ENCODE measurements at regions not wholly inside any gene's neighbourhood (a gene's known extent, or its start where the extent isn't known, plus 50 kb on each side); places are given as distances from the start of the nearest gene placed in this dataset.
"Not testable (repeated sequence)": the region's sequence is repeated elsewhere in the genome, so short reads cannot be mapped to it uniquely, and the experiment has no call there.

GRCh38 chr4:81343536-81343935, 128.2 kb downstream of the RASGEF1B start:
- TF ChIP-seq POLR2A (IDR thresholded peaks at IDR 0.05; ENCODE audit: low read length): no peak
- no peak for TF ChIP-seq GATA1 (IDR thresholded peaks at IDR 0.05; ENCODE audit: low read depth, low read length)
- DNase-seq: peak in 1 of 2 experiments; percentile 3

DNA sequence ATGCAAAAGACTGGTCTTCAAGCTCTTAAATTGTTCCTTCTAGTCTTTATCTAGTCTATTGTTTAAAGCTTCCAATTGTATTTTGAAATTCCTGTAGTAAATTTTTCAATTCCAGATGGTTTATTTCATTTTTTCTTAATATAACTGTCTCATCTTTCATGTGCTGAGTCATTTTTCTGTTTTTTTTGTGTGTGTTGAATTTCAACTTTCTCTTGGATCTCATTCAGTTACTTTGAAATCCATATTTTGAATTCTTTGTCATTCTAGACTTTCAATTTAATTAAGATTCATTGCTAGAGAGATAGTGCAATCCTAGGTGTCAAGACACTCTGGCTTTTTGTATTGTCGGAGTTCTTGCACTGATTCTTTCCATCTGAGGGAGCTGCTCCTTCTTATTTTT, 128.0 kb upstream of the PRKG2 start:
- TF ChIP-seq GATA1 (IDR thresholded peaks at IDR 0.05; ENCODE audit: low read depth, low read length) (no peak), POLR2A (IDR thresholded peaks at IDR 0.05; ENCODE audit: low read length) (no peak)
- no peak for DNase-seq

GRCh38 chr4:81337211-81337610, 122.2 kb upstream of the PRKG2 start:
- TF ChIP-seq POLR2A (IDR thresholded peaks at IDR 0.05; ENCODE audit: low read length) (no peak), GATA1 (IDR thresholded peaks at IDR 0.05; ENCODE audit: low read depth, low read length) (no peak)
- no peak for DNase-seq

GRCh38 chr4:81335122-81335912, 120.3 kb upstream of the PRKG2 start:
- TF ChIP-seq GATA1 (IDR thresholded peaks at IDR 0.05; ENCODE audit: low read depth, low read length) (no peak), POLR2A (IDR thresholded peaks at IDR 0.05; ENCODE audit: low read length) (no peak)
- DNase-seq: no peak

DNA sequence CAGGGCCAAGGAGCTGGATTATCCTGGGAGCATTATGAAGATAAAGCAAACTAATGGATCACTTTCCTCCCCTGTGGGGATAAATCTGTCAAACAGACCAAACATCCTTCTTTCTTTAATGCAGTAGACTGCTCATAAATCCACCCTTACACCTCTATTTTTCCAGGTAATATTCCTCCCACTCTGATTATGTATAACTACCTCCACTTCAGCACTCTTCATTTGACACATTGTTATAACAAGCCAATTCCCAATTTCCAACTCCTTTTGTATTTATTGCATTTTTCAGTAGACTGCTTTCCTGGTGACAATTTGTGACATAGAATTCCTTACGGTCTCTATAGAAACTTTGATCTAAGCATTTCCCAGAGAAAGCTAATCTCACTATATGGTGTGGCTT, 115.0 kb upstream of the PRKG2 start:
- no peak for DNase-seq
- no peak for TF ChIP-seq GATA1 (IDR thresholded peaks at IDR 0.05; ENCODE audit: low read depth, low read length)
- TF ChIP-seq POLR2A (IDR thresholded peaks at IDR 0.05; ENCODE audit: low read length): no peak

GRCh38 chr4:81326581-81326980, 111.6 kb upstream of the PRKG2 start:
- TF ChIP-seq GATA1 (IDR thresholded peaks at IDR 0.05; ENCODE audit: low read depth, low read length) (no peak), POLR2A (IDR thresholded peaks at IDR 0.05; ENCODE audit: low read length) (no peak)
- DNase-seq: no peak

GRCh38 chr4:81324594-81324993, 109.6 kb upstream of the PRKG2 start:
- not testable (repeated sequence) for DNase-seq

DNA sequence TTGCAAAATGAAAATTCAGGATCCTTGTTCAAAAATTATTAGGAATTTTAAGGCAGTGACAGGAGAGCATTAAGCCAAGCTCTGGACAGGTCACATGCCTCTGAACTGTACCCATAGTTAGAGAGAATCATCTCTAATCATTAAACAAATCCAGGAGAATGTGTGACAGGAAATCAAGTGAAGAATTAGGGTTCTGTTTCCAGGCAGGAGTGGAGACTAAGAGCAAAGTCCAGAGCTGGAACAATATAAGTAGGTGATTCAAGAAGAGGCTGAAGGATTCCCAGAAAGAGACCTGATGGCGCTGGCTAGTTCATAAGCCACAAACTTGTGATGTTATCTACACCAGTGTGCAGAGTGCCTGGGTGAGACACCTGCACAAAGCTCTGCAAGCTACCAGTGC, 104.6 kb upstream of the PRKG2 start:
- TF ChIP-seq GATA1 (IDR thresholded peaks at IDR 0.05; ENCODE audit: low read depth, low read length) (no peak), POLR2A (IDR thresholded peaks at IDR 0.05; ENCODE audit: low read length) (no peak)
- DNase-seq: no peak

GRCh38 chr4:81314897-81315470, 100.0 kb upstream of the PRKG2 start:
- DNase-seq: no peak
- no peak for TF ChIP-seq POLR2A (IDR thresholded peaks at IDR 0.05; ENCODE audit: low read length)
- no peak for TF ChIP-seq GATA1 (IDR thresholded peaks at IDR 0.05; ENCODE audit: low read depth, low read length)

GRCh38 chr4:81314196-81314896, 99.3 kb upstream of the PRKG2 start:
- DNase-seq: no peak
- no peak for TF ChIP-seq POLR2A (IDR thresholded peaks at IDR 0.05; ENCODE audit: low read length)
- no peak for TF ChIP-seq GATA1 (IDR thresholded peaks at IDR 0.05; ENCODE audit: low read depth, low read length)

- no peak for DNase-seq
- TF ChIP-seq GATA1 (IDR thresholded peaks at IDR 0.05; ENCODE audit: low read depth, low read length) (no peak), POLR2A (IDR thresholded peaks at IDR 0.05; ENCODE audit: low read length) (no peak)
Measured at GRCh38 chr4:81307991-81308390, 93.0 kb upstream of the PRKG2 start.

GRCh38 chr4:81304871-81305270, 89.8 kb upstream of the PRKG2 start:
- DNase-seq: no peak

GRCh38 chr4:81300352-81300751, 85.3 kb upstream of the PRKG2 start:
- DNase-seq: not testable (repeated sequence)

More at GRCh38 chr4:81304871-81305270, 89.8 kb upstream of the PRKG2 start:
- no peak for TF ChIP-seq POLR2A (IDR thresholded peaks at IDR 0.05; ENCODE audit: low read length)
- no peak for TF ChIP-seq GATA1 (IDR thresholded peaks at IDR 0.05; ENCODE audit: low read depth, low read length)

DNA sequence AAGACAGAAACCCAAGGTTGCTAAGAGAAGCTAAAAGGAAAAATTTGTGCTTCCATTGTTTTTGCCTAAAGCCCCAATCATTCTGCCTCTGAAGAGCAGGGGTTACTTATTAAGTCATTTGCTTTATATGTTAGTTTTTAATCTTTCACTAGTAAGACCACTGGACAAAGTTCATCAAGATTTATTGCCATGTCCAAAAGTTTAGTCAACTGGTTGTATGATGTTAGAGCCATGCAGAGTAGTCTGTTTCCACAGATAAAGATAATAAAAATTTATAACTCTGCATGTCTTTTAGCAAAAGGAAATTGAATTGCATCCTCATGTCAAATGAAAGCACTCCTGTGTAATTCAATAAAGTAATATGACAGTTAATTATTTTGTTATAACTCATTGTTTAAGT, 75.8 kb upstream of the PRKG2 start:
- TF ChIP-seq POLR2A (IDR thresholded peaks at IDR 0.05; ENCODE audit: low read length) (no peak), GATA1 (IDR thresholded peaks at IDR 0.05; ENCODE audit: low read depth, low read length) (no peak)
- no peak for DNase-seq

- TF ChIP-seq POLR2A (IDR thresholded peaks at IDR 0.05; ENCODE audit: low read length): no peak
- TF ChIP-seq GATA1 (IDR thresholded peaks at IDR 0.05; ENCODE audit: low read depth, low read length): no peak
- DNase-seq: no peak
Measured at GRCh38 chr4:81287101-81287500, 72.1 kb upstream of the PRKG2 start.
